Loucy (cell line): ENCODE measurements at regions not wholly inside any gene's neighbourhood (a gene's known extent, or its start where the extent isn't known, plus 50 kb on each side); places are given as distances from the start of the nearest gene placed in this dataset.
"Not testable (repeated sequence)": the region's sequence is repeated elsewhere in the genome, so short reads cannot be mapped to it uniquely, and the experiment has no call there.

Experiments used
- CTCF ChIP-seq: fragments of 200-600 bp; sonication (generic); conservative IDR thresholded peaks from 2 replicates; pipeline ENCODE4 v1.5.1; 2014; ENCODE audit warnings: mild to moderate bottlenecking, antibody characterized with exemption, low read length
- EZH2phosphoT487 ChIP-seq: fragments of 200-600 bp; IDR thresholded peaks from 2 replicates; pipeline ENCODE4 v1.6.1; 2018; ENCODE audit warnings: antibody characterized with exemption, mild to moderate bottlenecking, moderate library complexity, borderline replicate concordance

DNA sequence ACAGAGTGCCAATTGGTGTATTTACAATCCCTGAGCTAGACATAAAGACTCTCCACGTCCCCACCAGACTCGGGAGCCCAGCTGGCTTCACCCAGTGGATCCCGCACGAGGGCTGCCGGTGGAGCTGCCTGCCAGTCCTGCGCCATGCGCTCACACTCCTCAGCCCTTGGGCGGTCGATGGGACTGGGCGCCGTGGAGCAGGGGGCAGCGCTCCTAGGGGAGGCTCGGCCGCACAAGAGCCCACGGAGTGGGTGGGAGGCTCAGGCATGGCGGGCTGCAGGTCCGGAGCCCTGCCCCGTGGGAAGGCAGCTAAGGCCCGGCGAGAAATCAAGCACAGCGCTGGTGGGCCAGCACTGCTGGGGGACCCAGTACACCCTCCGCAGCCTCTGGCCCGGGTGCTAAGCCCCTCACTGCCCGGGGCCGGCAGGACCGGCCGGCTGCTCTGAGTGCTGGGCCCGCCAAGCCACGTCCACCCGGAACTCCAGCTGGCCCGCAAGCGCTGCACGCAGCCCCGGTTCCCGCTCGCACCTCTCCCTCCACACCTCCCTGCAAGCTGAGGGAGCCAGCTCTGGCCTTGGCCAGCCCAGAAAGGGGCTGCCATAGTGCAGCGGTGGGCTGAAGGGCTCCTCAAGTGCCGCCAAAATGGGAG is 759.4 kb downstream of the BRINP3 start:
- not testable (repeated sequence) for TF ChIP-seq CTCF, EZH2phosphoT487
